Karpas-422 (cell line): ENCODE measurements at regions not wholly inside any gene's neighbourhood (a gene's known extent, or its start where the extent isn't known, plus 50 kb on each side); places are given as distances from the start of the nearest gene placed in this dataset.

Source experiments
- DNase-seq: peaks from one replicate; pipeline ENCODE4 v3.0.0-alpha.2; 2015
- H2AFZ ChIP-seq: fragments of 200-600 bp; sonication (generic); 2 replicates; pipeline ENCODE4 v1.6.1; 2014; ENCODE audit warnings: antibody characterized with exemption, low read length, mixed read lengths
- H3K27ac ChIP-seq: fragments of 200-600 bp; sonication (generic); 2 replicates; pipeline ENCODE4 v1.5.1; 2014; ENCODE audit warnings: mild to moderate bottlenecking, low read length, moderate library complexity
- H3K27me3 ChIP-seq: fragments of 200-600 bp; sonication (generic); 2 replicates; pipeline ENCODE4 v1.6.1; 2014; ENCODE audit warnings: low read length, mixed read lengths
- H3K36me3 ChIP-seq: fragments of 200-600 bp; sonication (generic); 2 replicates; pipeline ENCODE4 v1.6.1; 2014; ENCODE audit warnings: low read length, mixed read lengths; ENCODE audit not compliant: insufficient read depth
- H3K4me1 ChIP-seq: fragments of 200-600 bp; sonication (generic); 2 replicates; pipeline ENCODE4 v1.6.1; 2014; ENCODE audit warnings: mild to moderate bottlenecking, low read length, mixed read lengths
- H3K4me2 ChIP-seq: fragments of 200-600 bp; sonication (generic); 2 replicates; pipeline ENCODE4 v1.6.1; 2014; ENCODE audit warnings: low read length, low read depth, mild to moderate bottlenecking; ENCODE audit not compliant: poor library complexity, severe bottlenecking
- H3K4me3 ChIP-seq: fragments of 200-600 bp; sonication (generic); 2 replicates; pipeline ENCODE4 v1.5.1; 2014; ENCODE audit warnings: mild to moderate bottlenecking, antibody characterized with exemption, low read length, mixed read lengths
- H3K79me2 ChIP-seq: fragments of 200-600 bp; sonication (generic); 2 replicates; pipeline ENCODE4 v1.6.1; 2014; ENCODE audit warnings: mild to moderate bottlenecking, low read length, mixed read lengths
- H3K9ac ChIP-seq: fragments of 200-600 bp; sonication (generic); 2 replicates; pipeline ENCODE4 v1.6.0; 2014; ENCODE audit warnings: low read length
- H3K9me2 ChIP-seq: fragments of 200-600 bp; sonication (generic), shearing (Covaris generic); replicated peaks from 2 replicates; pipeline ENCODE4 v1.6.0; 2014; ENCODE audit warnings: mild to moderate bottlenecking, low read length, moderate library complexity; ENCODE audit not compliant: insufficient read depth
- H3K9me3 ChIP-seq: fragments of 300-700, 200-600 bp; sonication (generic); 2 replicates; pipeline ENCODE4 v1.6.1; 2014; ENCODE audit warnings: low read length, mixed read lengths
- H4K20me1 ChIP-seq: fragments of 200-600 bp; sonication (generic); 2 replicates; pipeline ENCODE4 v1.6.1; 2014; ENCODE audit warnings: mild to moderate bottlenecking, antibody characterized with exemption, low read length, low read depth; ENCODE audit not compliant: insufficient read depth

GRCh38 chr12:82223426-82223825 lies 134.8 kb downstream of the CCDC59 start:
- no peak overlapping the region for H2AFZ ChIP-seq
- H3K9ac ChIP-seq, result no peak overlapping the region
- no peaks in the 10 kb centered on the region for H3K27me3 ChIP-seq
- H3K4me2 ChIP-seq, result no peak overlapping the region
- no peaks in the 10 kb centered on the region for H3K4me1 ChIP-seq
- H3K9me2 ChIP-seq, result no peaks in the 10 kb centered on the region
- H3K9me3 ChIP-seq, result no peaks in the 10 kb centered on the region; the same call in 1 of the 2 replicates
- no peaks in the 10 kb centered on the region for H4K20me1 ChIP-seq
- DNase-seq, result no peak
- no peaks in the 10 kb centered on the region for H3K79me2 ChIP-seq
- no peak overlapping the region for H3K4me3 ChIP-seq
- no peaks in the 10 kb centered on the region for H3K36me3 ChIP-seq
- H3K27ac ChIP-seq, result no peak overlapping the region

- Histone ChIP-seq H3K9ac (no peak overlapping the region), H4K20me1 (no peaks in the 10 kb centered on the region), H3K36me3 (no peaks in the 10 kb centered on the region), H3K4me2 (no peak overlapping the region), H3K4me1 (no peaks in the 10 kb centered on the region), H3K9me3 (peaks cover 4% of the 10 kb centered on the region; the same call in 1 of the 2 replicates), H3K27ac (no peak overlapping the region), H3K79me2 (no peaks in the 10 kb centered on the region), H3K27me3 (no peaks in the 10 kb centered on the region), H3K9me2 (no peaks in the 10 kb centered on the region), H2AFZ (no peak overlapping the region), H3K4me3 (no peak overlapping the region)
- no peak for DNase-seq
Observed at GRCh38 chr12:82216475-82216874, 141.7 kb downstream of the CCDC59 start.

- H3K27me3 ChIP-seq, result no peaks in the 10 kb centered on the region
- H3K27ac ChIP-seq, result no peak overlapping the region
Observed at GRCh38 chr12:82213761-82214160, 144.4 kb downstream of the CCDC59 start.

GRCh38 chr12:82210882-82211281 lies 147.3 kb downstream of the CCDC59 start:
- DNase-seq, result no peak
- Histone ChIP-seq H3K4me2 (no peak overlapping the region), H3K27ac (no peak overlapping the region), H3K4me1 (no peaks in the 10 kb centered on the region), H3K9me3 (peaks cover 9% of the 10 kb centered on the region), H3K9ac (no peak overlapping the region), H3K9me2 (no peaks in the 10 kb centered on the region), H3K27me3 (no peaks in the 10 kb centered on the region), H3K36me3 (no peaks in the 10 kb centered on the region), H3K79me2 (no peaks in the 10 kb centered on the region), H3K4me3 (no peak overlapping the region), H4K20me1 (no peaks in the 10 kb centered on the region), H2AFZ (no peak overlapping the region)

More at GRCh38 chr12:82213761-82214160, 144.4 kb downstream of the CCDC59 start:
- H3K9me3 ChIP-seq, result peaks cover 9% of the 10 kb centered on the region
- no peaks in the 10 kb centered on the region for H3K79me2 ChIP-seq
- H3K4me2 ChIP-seq, result no peak overlapping the region
- H3K36me3 ChIP-seq, result no peaks in the 10 kb centered on the region
- H3K9ac ChIP-seq, result no peak overlapping the region
- DNase-seq, result no peak
- H2AFZ ChIP-seq, result no peak overlapping the region
- H3K9me2 ChIP-seq, result no peaks in the 10 kb centered on the region
- no peaks in the 10 kb centered on the region for H4K20me1 ChIP-seq
- no peak overlapping the region for H3K4me3 ChIP-seq
- H3K4me1 ChIP-seq, result no peaks in the 10 kb centered on the region

GRCh38 chr12:82209533-82209932 lies 148.7 kb downstream of the CCDC59 start:
- Histone ChIP-seq H3K4me3 (no peak overlapping the region), H3K27ac (no peak overlapping the region), H4K20me1 (no peaks in the 10 kb centered on the region), H3K27me3 (no peaks in the 10 kb centered on the region), H3K79me2 (no peaks in the 10 kb centered on the region), H3K36me3 (no peaks in the 10 kb centered on the region), H3K9ac (no peak overlapping the region), H3K4me2 (no peak overlapping the region), H2AFZ (no peak overlapping the region), H3K9me3 (peaks cover 14% of the 10 kb centered on the region), H3K4me1 (no peaks in the 10 kb centered on the region), H3K9me2 (no peaks in the 10 kb centered on the region)
- no peak for DNase-seq

GRCh38 chr12:82207556-82207955 lies 150.6 kb downstream of the CCDC59 start:
- Histone ChIP-seq H3K9me2 (no peaks in the 10 kb centered on the region), H3K27ac (no peak overlapping the region), H4K20me1 (no peaks in the 10 kb centered on the region), H3K4me1 (no peaks in the 10 kb centered on the region), H3K9ac (no peak overlapping the region), H3K4me3 (no peak overlapping the region), H3K36me3 (no peaks in the 10 kb centered on the region), H3K4me2 (no peak overlapping the region), H3K27me3 (no peaks in the 10 kb centered on the region), H3K79me2 (no peaks in the 10 kb centered on the region), H2AFZ (no peak overlapping the region), H3K9me3 (peaks cover 10% of the 10 kb centered on the region)
- DNase-seq, result no peak

GRCh38 chr12:82203086-82203485 lies 155.1 kb downstream of the CCDC59 start:
- Histone ChIP-seq H3K9me3 (peaks cover 8% of the 10 kb centered on the region), H3K4me2 (no peak overlapping the region), H3K27ac (no peak overlapping the region), H3K9ac (no peak overlapping the region), H3K9me2 (no peaks in the 10 kb centered on the region), H3K27me3 (no peaks in the 10 kb centered on the region), H2AFZ (no peak overlapping the region), H3K79me2 (no peaks in the 10 kb centered on the region), H4K20me1 (no peaks in the 10 kb centered on the region), H3K36me3 (no peaks in the 10 kb centered on the region), H3K4me3 (no peak overlapping the region), H3K4me1 (no peaks in the 10 kb centered on the region)
- no peak for DNase-seq

GRCh38 chr12:82187595-82187994 lies 170.6 kb downstream of the CCDC59 start:
- DNase-seq, result no peak
- Histone ChIP-seq H4K20me1 (no peaks in the 10 kb centered on the region), H3K27ac (no peak overlapping the region), H3K4me2 (no peak overlapping the region), H2AFZ (no peak overlapping the region), H3K36me3 (no peaks in the 10 kb centered on the region), H3K4me3 (no peak overlapping the region), H3K4me1 (no peaks in the 10 kb centered on the region), H3K9me3 (peaks cover 7% of the 10 kb centered on the region; the same call in 1 of the 2 replicates), H3K27me3 (no peaks in the 10 kb centered on the region), H3K9ac (no peak overlapping the region), H3K9me2 (no peaks in the 10 kb centered on the region), H3K79me2 (no peaks in the 10 kb centered on the region)

- H2AFZ ChIP-seq, result no peak overlapping the region
- H3K4me1 ChIP-seq, result no peaks in the 10 kb centered on the region
- H3K79me2 ChIP-seq, result no peaks in the 10 kb centered on the region
- no peak overlapping the region for H3K9ac ChIP-seq
- no peaks in the 10 kb centered on the region for H3K9me2 ChIP-seq
- H3K4me3 ChIP-seq, result no peak overlapping the region
- no peak for DNase-seq
- no peaks in the 10 kb centered on the region for H4K20me1 ChIP-seq
- no peaks in the 10 kb centered on the region for H3K36me3 ChIP-seq
- H3K27me3 ChIP-seq, result no peaks in the 10 kb centered on the region
- peaks cover 7% of the 10 kb centered on the region; the same call in 1 of the 2 replicates for H3K9me3 ChIP-seq
- no peak overlapping the region for H3K27ac ChIP-seq
- no peak overlapping the region for H3K4me2 ChIP-seq
Observed at GRCh38 chr12:82187011-82187410, 171.2 kb downstream of the CCDC59 start.
